Fibroblast of lung (primary cell): ENCODE measurements at regions not wholly inside any gene's neighbourhood (a gene's known extent, or its start where the extent isn't known, plus 50 kb on each side); places are given as distances from the start of the nearest gene placed in this dataset.

Source experiments
- DNase-seq, 2 donors: peaks; one replicate each; pipeline versions ENCODE4 v3.0.0 to v3.0.0-alpha.2; 2010; ENCODE audit warnings: low read depth in 2 of 2
- H2AFZ ChIP-seq: 2 replicates; pipeline ENCODE4 v1.5.1; 2012; ENCODE audit warnings: low read length, control low read depth, inconsistent platforms
- H3K27ac ChIP-seq: 2 replicates; pipeline ENCODE4 v1.5.1; 2011; ENCODE audit warnings: low read length, control low read depth; ENCODE audit not compliant: insufficient read depth
- H3K27me3 ChIP-seq: 2 replicates; pipeline ENCODE4 v1.5.1; 2011; ENCODE audit warnings: mild to moderate bottlenecking, low read length; ENCODE audit not compliant: control insufficient read depth, insufficient read depth
- H3K36me3 ChIP-seq: 2 replicates; pipeline ENCODE4 v1.5.1; 2011; ENCODE audit warnings: low read length; ENCODE audit not compliant: control insufficient read depth, insufficient read depth
- H3K4me1 ChIP-seq: 2 replicates; pipeline ENCODE4 v1.5.1; 2011; ENCODE audit warnings: low read length; ENCODE audit not compliant: control insufficient read depth, insufficient read depth; ENCODE audit errors: extremely low read depth
- H3K4me2 ChIP-seq: 2 replicates; pipeline ENCODE4 v1.5.1; 2011; ENCODE audit warnings: low read length, control low read depth; ENCODE audit not compliant: insufficient read depth; ENCODE audit errors: extremely low read depth
- H3K4me3 ChIP-seq, 4 experiments: fragments of 200-600 bp in 1 of 4; sonication (generic) in 1 of 4; replicated peaks in 1 of 4; 2 replicates each; pipeline ENCODE4 v1.5.1; 2011 to 2016; ENCODE audit warnings: low read length in 4 of 4, low read depth in 3 of 4, mild to moderate bottlenecking in 3 of 4, control low read depth in 2 of 4, inconsistent platforms in 1 of 4, mixed read lengths in 1 of 4; ENCODE audit not compliant: insufficient read depth in 1 of 4; ENCODE audit errors: control extremely low read depth in 1 of 4
- H3K79me2 ChIP-seq: 2 replicates; pipeline ENCODE4 v1.5.1; 2012; ENCODE audit warnings: mild to moderate bottlenecking, low read length, inconsistent platforms; ENCODE audit not compliant: control insufficient read depth, insufficient read depth
- H3K9ac ChIP-seq: 2 replicates; pipeline ENCODE4 v1.5.1; 2011; ENCODE audit warnings: mild to moderate bottlenecking, low read length, control low read depth; ENCODE audit not compliant: insufficient read depth
- H3K9me3 ChIP-seq: 2 replicates; pipeline ENCODE4 v1.5.1; 2012; ENCODE audit warnings: low read depth, low read length; ENCODE audit not compliant: control insufficient read depth, insufficient read depth
- H4K20me1 ChIP-seq: 2 replicates; pipeline ENCODE4 v1.5.1; 2011; ENCODE audit warnings: low read length; ENCODE audit not compliant: control insufficient read depth, insufficient read depth; ENCODE audit errors: extremely low read depth
- EZH2 ChIP-seq: IDR thresholded peaks from 2 replicates; pipeline ENCODE4 v1.5.1; 2012; ENCODE audit warnings: low read length, control low read depth, mild to moderate bottlenecking; ENCODE audit errors: missing control alignments
- TF ChIP-seq, protein P1 (sequence below), 2 donors: IDR thresholded peaks in 1 of 2; conservative IDR thresholded peaks in 1 of 2; 1 replicate in 1 of 2; 2 replicates in 1 of 2; pipeline ENCODE4 v1.5.1; 2011 to 2012; ENCODE audit warnings: low read length in 2 of 2, control low read depth in 1 of 2, inconsistent platforms in 1 of 2, low read depth in 1 of 2, mild to moderate bottlenecking in 1 of 2

DNA sequence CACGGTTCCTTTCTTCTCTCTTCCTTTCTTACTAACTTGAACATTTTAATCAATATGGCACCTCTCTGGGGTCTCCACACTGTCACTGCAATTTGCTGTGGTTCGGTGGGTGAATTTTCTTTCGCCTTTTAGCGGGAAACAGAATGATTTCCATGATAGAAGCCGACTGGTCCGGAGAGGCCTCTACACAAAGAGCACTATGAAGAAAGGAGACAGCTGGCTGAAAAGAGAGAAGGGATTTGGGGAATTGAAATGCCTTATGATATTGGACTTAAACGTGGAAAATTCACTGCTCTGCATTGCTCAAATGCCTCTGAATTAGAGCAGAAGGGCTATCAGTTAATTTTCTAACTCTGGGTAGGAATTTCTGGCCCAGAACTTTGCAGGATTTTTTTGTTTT lies 55.9 kb downstream of the KCNA5 start:
- H3K27ac ChIP-seq = no peak overlapping the region
- no peaks in the 10 kb centered on the region for H3K27me3 ChIP-seq
- H4K20me1 ChIP-seq = no peaks in the 10 kb centered on the region
- no peak for DNase-seq
- H3K9ac ChIP-seq = no peak overlapping the region
- H3K36me3 ChIP-seq = no peaks in the 10 kb centered on the region
- peaks cover 20% of the 10 kb centered on the region for H3K4me1 ChIP-seq
- TF ChIP-seq EZH2 = no peak
- TF ChIP-seq, protein P1, sequence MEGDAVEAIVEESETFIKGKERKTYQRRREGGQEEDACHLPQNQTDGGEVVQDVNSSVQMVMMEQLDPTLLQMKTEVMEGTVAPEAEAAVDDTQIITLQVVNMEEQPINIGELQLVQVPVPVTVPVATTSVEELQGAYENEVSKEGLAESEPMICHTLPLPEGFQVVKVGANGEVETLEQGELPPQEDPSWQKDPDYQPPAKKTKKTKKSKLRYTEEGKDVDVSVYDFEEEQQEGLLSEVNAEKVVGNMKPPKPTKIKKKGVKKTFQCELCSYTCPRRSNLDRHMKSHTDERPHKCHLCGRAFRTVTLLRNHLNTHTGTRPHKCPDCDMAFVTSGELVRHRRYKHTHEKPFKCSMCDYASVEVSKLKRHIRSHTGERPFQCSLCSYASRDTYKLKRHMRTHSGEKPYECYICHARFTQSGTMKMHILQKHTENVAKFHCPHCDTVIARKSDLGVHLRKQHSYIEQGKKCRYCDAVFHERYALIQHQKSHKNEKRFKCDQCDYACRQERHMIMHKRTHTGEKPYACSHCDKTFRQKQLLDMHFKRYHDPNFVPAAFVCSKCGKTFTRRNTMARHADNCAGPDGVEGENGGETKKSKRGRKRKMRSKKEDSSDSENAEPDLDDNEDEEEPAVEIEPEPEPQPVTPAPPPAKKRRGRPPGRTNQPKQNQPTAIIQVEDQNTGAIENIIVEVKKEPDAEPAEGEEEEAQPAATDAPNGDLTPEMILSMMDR (conservative IDR thresholded peaks at IDR 0.05 in 1 of 2, IDR thresholded peaks at IDR 0.05 in 1 of 2; ENCODE audit: low read depth in 1 of 2, low read length in 2 of 2) = no peak
- no peaks in the 10 kb centered on the region for H3K9me3 ChIP-seq
- H3K4me2 ChIP-seq = no peak overlapping the region
- H3K79me2 ChIP-seq = no peaks in the 10 kb centered on the region
- no peak overlapping the region for H3K4me3 ChIP-seq
- H2AFZ ChIP-seq = no peak overlapping the region

DNA sequence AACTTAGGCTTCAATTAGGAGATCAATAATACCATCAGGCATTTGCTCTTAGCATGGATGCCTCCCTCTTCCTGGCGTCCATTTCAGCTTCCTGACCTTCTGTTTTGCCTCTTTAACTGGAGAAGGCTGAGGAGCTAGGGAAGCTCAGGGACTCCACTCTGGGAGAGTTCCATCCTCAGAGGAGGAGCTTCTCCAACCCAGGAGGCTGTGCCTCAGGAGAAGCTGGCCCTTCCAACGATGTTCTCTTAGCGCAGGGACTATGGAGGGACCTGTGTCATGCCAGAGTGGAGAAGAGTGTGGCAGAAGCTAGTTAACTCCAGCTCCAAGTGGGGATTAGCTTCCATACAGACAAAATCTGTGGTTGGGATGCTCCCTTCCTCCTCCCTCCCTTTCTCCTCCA lies 58.0 kb downstream of the KCNA5 start:
- Histone ChIP-seq H2AFZ (no peak overlapping the region), H3K9ac (no peak overlapping the region), H3K4me2 (no peak overlapping the region), H3K27me3 (no peaks in the 10 kb centered on the region), H3K36me3 (no peaks in the 10 kb centered on the region), H3K4me1 (peaks cover 9% of the 10 kb centered on the region), H3K79me2 (no peaks in the 10 kb centered on the region), H3K27ac (peak overlapping the region; percentile 56), H4K20me1 (no peaks in the 10 kb centered on the region), H3K9me3 (no peaks in the 10 kb centered on the region), H3K4me3 (no peak overlapping the region)
- DNase-seq = no peak
- no peak for TF ChIP-seq EZH2
- TF ChIP-seq, protein P1 (conservative IDR thresholded peaks at IDR 0.05 in 1 of 2, IDR thresholded peaks at IDR 0.05 in 1 of 2; ENCODE audit: low read depth in 1 of 2, low read length in 2 of 2) = no peak

DNA sequence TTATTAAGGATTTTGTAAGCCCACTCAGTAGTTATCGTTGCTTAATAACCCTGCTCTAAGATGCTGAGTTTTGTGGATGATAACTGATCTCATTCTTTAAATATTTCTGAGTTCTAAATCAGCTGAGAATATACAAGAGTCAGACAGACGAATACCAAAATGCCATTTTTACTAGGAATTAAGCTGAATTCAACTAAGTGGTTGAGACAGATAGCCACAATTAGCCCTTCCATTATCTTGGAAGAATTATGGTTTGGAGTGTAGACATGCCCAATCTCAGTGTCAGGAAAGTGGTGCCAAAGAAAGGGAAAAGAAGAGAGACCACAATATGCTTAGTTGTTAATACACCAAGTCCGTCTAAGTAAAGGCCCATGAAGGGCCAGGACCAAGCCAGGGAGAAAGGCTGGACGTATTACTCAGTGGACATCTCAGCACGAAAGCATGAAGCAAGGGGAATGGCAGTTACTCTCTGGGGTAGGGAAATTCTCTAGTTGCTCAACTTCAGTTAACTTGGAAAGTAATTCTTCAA lies 58.6 kb downstream of the KCNA5 start:
- no peak overlapping the region for H3K9ac ChIP-seq
- H3K27ac ChIP-seq = peak overlapping the region; percentile 74
- H3K9me3 ChIP-seq = no peaks in the 10 kb centered on the region
- TF ChIP-seq EZH2 = no peak
- TF ChIP-seq, protein P1 (conservative IDR thresholded peaks at IDR 0.05 in 1 of 2, IDR thresholded peaks at IDR 0.05 in 1 of 2; ENCODE audit: low read depth in 1 of 2, low read length in 2 of 2) = no peak
- peak; percentile 47 to 78 for DNase-seq
- no peaks in the 10 kb centered on the region for H3K36me3 ChIP-seq
- no peak overlapping the region for H3K4me3 ChIP-seq
- no peaks in the 10 kb centered on the region for H4K20me1 ChIP-seq
- no peak overlapping the region for H3K4me2 ChIP-seq
- H3K27me3 ChIP-seq = no peaks in the 10 kb centered on the region
- H3K4me1 ChIP-seq = peaks cover 9% of the 10 kb centered on the region
- H2AFZ ChIP-seq = no peak overlapping the region
- no peaks in the 10 kb centered on the region for H3K79me2 ChIP-seq
